Activated CD4-positive, CD25-positive, alpha-beta regulatory T cell (primary cell): ENCODE measurements at regions not wholly inside any gene's neighbourhood (a gene's known extent, or its start where the extent isn't known, plus 50 kb on each side); places are given as distances from the start of the nearest gene placed in this dataset.
"Not testable (repeated sequence)": the region's sequence is repeated elsewhere in the genome, so short reads cannot be mapped to it uniquely, and the experiment has no call there.

Experiments used
- DNase-seq, 4 experiments: peaks; one replicate each; lab custom pipeline; 2025; lab: John Stamatoyannopoulos, UW

DNA sequence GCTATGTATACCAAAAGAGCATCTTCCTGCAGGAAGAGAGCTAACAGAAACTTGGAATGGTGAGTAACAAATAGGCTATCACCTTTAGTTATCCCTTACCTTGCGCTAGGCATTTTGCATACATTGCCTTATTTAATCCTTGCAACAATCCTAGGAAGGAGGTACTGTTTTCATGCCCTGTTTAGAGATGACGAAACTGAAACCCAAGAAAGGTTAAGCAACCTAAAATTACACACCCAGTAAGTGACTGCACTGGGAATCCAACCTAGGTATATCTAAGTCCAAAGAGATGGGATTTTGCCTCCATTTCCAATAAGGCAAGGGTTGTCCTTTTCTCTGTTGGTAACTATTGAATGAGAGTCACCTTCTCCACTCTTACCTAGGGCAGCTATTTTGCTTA is 144.5 kb downstream of the TM2D1 start:
- DNase-seq, result no peak

DNA sequence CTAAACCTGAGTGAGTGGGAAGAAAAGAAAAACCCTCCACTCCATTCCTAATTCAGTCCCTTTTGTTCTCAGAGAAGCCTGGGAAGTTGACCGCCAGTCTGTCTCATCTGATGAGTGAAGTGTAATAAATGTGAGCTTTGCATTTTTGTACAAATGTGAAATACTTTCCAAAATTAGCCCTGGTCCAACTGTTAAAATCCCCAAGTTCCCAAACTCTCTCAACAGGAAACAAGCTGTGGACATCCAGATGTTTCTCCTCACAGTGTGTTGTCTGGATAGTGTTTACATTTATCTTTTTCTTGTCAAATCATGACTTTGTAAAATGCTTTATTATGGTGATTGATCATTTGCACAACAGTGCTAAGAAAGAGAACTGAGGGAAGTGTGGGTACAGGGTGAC is 145.1 kb downstream of the TM2D1 start:
- no peak for DNase-seq

DNA sequence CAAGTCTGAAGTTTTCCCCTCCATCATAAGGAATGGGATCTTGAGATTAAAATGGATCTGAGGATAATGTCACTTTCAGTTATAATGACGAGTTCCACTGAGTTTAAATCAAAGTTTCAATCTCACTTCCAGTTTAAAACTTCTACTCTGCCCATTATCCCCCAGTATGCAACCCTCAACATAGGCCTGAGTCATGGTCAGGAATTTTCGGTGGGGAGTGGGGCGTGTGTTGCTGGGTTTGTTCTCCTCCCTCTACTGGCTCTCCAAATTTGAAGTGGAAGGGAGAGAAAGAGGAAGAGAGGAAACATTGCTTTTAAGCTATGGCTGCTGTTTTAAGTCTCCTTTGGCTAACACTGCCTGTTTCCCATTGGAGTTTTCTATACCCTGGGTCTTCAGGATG is 152.9 kb downstream of the TM2D1 start:
- no peak for DNase-seq

DNA sequence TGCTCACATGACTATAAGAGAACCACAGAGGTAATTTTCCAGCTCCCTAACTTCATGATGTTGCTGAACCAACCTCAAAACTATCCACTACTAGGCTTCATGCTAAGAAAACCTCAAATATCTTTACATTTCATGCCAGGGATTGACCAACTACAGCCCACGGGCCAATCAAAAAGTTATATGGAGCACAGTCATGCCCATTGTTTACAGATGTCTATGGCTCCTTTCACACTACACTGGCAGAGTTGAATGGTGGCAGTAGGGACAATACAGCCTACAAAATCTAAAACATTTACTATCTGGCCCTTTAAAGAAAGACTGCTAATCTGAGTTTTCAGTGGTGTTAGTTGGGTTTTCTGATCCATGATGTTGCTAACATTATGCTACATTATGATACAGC is 154.8 kb downstream of the TM2D1 start:
- no peak for DNase-seq

DNA sequence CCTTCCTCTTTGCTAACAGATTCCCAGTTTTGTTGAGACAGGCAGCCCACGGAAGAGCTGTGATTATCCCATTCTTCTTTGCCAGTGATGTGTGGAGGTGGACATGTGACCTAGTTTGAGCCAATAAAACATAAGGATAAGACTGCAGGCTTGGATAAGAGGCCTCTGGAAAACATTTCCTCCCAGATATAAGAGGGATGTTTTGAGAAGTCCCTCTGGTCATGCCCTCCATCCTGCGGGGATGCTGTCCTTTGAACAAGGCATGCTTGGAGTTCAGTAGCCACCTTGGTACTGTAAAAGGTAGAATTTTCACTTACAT is 155.7 kb downstream of the TM2D1 start:
- DNase-seq, result no peak

DNA sequence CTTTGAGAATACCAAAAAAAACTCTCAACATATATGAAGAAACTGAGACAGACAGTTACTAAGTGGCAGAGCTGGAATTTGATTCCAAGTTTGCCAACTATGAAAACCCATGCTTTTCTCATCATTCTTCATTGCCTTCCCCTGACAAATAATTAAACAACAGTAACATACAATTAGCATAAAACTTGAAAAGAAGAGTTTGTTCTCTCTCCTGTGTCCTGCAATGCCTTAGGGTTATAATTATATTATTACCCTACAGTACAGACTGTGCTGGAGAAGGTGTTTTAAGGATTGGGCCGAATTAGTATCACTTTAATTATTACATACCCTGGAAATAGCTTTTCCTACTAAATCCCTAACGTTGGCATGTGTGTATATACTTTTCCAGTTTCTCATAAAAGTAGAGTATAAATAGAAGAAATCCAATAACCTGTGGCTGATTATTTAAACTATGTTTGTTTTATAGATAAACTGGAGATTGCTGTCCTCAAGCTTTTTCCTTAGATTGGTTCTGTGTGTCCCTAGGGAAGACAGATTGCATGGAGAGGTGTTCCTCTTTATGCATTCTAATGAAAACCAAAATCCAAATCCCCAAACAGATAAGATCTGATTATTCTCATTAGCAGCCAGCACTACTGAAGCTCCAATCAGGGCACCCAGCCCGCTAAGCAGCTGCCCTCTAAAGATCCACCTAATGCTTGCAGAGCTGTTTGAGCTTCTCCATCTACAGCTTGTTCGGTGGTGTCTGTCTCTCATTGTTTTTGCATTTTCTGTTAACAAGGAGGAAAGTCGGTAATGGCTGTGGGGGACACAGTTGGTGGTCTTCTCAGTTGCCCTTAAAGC is 156.3 kb downstream of the TM2D1 start:
- DNase-seq, result no peak

DNA sequence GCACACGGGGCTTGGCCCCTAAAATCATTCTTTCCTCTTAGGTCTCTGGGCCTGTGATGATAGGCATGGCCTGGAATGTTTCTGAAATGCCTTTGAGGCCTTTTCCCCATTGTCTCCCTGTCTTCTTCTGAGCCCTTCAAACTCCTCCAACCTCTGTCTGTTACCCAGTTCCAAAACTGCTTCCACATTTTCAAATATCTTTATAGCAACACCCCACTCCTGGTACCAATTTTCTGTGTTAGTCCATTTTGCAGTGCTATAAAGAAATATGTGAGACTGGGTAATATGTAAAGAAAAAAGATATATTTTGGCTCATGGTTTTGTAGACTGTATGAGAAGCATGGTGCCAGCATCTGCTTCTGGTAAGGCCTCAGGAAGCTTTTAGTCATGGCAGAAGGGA is 158.8 kb downstream of the TM2D1 start:
- DNase-seq, result no peak

DNA sequence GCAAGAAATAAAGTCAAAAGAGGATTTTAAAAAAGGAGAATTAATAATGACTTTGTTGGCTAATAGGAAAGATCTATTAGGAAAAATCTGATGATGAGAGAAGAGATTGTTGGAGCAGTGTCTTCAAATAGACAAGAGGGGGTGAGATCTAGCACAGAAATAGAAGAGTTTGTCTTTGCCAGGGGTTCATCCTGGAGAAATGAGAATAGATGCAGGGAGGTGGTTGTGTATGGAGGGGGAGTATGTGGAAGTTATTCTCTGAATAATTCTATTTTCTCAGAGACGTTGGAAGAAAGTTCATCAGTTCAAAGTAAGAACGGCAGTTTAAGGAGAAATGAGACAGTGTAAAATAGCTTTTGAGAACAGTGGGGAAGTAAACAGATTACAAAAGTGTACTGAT is 161.3 kb downstream of the TM2D1 start:
- no peak for DNase-seq

DNA sequence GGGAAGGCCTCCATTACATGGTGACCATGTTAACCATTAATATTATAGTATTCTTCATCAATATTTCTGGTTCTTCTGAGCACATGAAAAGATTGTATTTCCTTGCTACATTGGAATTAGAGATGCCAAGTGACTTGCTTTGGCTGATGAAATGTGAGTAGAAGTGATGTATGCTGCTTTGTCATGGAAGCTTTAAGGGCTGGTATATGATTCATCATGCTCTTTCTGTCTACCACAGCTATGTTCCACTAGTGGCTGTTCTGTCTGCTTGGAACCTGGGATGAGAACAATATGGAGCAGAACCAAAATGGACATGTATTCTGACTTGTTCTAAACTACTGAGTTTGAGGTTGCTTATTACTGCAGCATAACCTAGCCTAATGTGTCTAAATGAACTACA is 163.3 kb downstream of the TM2D1 start:
- no peak for DNase-seq

DNA sequence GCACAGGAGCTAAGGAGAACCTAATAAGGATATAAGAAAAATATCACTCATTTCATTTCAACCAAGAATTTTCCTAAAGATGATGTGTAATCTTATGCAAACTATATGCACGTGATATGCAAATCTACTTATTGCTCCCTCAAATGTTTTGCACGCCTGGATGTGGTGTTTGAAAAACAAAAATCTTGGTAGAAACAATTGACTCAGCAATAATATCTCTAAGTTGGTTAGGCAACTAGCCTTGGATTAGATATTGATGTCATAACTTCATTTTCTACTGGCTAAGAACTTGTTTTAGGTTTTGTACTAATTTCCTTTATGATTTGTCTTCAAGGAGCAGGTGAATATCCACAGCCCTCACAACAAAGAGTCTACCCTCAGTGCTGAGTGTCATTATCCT is 164.6 kb downstream of the TM2D1 start:
- DNase-seq, result no peak

DNA sequence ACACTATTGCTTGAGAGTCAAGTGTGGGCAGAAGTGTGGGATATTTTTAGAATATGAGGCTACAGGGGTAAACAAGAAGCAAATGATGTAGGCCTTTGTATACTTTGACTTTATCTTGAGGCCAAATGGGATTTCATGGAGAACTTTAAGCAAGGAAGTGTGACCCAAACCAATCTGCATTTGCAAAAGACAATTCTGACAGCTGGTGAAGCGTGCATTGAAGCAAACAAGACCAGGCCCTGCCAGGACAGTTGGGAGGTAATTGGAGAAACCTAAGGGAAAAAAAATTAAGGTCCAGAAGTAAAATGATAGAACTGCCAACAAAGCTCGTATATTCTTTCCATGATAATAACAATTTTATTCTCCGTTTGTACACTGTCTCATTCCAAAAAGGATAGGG is 168.3 kb downstream of the TM2D1 start:
- DNase-seq, result no peak

DNA sequence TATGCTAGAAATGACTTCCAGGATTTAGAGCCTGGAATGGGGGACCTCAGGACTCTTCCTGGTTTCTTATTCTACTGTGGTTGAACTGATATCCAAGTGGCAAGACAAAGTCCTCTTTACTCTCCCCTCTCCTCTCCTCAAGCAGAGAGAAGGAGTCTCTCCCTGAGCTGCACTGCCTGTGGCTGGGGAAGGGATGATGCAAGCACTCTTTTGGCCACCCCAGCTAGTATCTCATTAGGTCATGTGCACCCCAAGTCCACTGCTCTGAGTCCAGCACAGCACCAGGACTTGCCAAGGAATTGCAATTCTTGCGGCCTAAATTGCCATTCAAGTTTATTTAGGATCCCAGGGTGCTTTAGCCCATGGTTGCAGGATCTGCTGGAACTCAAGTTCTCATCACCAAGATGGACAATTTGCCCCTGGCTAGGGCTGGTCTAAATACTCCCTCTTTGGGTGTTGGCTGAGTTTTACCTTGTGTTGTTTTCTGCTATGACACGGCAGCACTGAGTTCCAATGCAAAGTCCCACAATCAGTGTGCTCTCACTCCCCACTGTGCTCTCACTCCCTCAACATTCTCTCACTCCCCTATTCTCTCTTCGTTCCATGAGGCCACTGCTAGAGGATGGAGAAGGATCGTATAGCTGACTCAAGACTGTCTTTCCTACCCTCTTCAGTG is 172.2 kb downstream of the TM2D1 start:
- no peak for DNase-seq

DNA sequence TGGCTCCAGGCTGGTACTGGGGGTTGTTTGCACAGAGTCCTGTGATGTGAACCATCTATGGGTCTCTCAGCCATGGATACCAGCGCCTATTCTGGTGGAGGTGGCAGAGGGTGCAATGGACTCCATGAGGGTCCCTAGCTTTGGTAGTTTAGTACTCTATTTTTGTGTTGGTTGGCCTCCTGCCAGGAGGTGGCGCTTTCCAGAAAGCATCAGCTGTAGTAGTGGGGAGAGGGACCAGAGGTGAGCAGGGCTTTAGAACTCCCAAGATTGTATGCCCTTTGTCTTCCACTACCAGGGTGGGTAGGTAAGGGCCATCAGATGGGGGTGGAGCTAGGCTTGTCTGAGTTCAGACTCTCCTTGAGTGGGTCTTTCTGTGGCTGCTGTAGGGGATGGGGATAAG is 177.6 kb downstream of the TM2D1 start:
- DNase-seq, result not testable (repeated sequence)

DNA sequence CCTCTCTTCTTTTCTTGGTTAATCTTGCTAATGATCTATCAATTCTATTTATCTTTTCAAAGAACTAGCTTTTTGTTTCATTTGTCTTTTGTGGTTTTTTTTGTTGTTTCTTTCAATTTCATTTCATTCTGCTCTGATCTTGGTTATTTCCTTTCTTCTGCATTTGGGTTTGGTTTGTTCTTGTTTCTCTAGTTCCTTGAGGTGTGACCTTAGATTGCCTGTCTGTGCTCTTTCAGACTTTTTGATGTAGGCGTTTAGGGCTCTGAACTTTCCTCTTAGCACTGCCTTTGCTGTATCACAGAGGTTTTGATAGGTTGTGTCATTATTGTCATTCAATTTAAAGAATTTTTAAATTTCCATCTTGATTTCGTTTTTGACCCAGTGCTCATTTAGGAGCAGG is 180.1 kb downstream of the TM2D1 start:
- not testable (repeated sequence) for DNase-seq

DNA sequence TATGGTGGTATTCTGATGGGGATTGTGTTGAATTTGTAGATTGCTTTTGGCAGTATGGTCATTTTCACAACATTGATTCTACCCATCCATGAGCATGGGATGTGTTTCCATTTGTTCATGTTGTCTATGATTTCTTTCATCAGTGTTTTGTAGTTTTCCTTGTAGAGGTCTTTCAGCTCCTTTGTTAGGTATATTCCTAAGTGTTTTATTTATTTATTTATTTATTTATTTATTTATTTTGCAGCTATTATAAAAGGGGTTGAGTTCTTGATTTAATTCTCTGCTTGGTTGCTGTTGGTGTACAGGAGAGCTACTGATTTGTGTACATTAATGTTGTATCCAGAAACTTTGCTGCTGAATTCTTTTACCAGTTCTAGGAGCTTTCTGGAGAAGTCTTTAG is 181.4 kb downstream of the TM2D1 start:
- DNase-seq, result not testable (repeated sequence)

DNA sequence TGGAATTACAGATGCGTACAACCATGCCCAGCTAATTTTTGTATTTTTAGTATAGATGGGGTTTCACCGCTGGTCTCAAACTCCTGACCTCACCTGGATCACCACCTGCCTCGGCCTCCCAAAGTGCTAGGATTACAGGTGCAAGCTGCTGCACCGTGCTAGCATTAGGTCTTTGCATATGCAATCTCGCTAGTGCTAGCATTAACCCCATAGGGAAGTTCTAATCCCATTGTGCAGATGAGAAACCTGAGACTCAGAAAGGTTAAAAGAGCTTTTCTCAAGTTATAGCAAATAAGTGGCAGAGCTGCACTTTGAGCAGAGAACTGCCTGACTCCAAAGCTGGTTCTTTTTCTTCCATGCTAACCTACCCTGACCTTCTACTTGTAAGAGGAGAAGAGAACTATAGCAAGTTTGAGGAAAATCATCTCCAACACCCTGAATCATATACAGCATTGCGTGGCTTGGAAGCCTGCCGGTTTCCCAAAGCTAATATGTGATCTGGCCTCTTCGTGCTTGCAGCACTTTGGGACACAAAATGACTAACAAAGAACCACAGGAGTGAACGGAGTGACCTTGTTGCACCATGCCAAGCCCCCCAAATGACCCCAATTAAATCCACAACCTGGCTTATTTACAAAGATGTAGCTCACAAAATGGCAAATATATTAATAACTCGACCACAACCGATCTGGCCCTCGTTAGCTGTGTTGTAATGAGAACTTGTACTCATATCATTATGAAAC is 185.1 kb downstream of the TM2D1 start:
- no peak for DNase-seq

DNA sequence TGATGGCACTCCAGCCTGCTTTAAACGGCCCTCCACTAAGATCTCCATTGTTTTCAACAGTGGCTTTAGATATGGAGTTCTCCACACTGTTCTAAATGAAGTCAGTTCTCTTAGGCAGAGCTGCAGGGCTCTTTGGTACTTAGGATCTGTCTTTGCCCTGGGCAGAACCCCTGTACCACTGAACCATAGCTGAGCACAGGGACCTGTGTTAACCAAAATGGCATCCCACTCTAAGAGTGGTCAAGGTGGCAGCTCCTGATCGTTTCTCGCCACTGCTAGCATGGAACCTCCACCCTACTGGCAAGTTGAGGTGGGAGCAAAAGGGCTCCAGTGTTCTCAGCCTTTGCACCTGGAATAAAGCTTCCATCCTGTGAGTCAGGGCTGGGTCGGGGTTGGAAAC is 186.7 kb downstream of the TM2D1 start:
- no peak for DNase-seq

DNA sequence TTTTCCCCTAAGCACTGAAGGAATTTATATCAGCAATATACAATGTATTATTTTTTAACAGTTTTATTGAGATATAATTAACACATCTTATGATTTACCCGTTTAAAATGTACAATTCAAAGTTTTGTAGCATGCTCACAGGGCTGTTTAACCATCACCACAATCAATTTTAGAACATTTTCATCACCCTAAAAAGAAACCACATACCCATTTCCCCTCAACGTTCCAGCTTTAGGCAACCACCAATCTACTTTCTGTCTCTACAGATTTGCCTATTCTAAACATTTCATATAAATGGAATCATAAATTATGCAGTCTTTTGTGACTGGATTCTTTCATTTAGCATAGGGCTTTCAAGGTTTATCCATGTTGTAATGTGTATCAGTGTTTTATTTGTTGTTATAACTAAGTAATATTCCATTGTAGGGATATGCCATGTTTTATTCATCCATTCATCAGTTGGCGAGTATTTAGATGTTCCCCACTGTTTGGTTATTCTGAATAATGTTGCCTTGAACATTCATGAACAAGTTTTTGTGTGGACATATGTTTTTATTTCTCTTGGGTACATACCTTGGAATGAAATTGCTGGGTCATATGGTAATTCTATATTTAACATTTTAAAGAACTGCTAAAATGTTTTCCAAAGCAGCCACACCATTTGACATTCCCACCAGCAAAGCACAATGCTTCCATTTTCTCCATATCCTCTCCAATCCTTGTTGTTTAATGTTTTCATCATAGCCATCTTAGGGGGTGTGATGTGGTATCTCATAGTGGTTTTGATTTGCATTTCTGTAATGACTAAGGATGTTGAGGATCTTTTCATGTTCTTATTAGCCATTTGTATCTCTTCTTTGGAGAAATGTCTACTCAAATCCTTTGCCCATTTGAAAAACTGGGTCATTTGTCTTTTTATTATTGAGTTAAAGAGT is 188.5 kb downstream of the TM2D1 start:
- no peak for DNase-seq

DNA sequence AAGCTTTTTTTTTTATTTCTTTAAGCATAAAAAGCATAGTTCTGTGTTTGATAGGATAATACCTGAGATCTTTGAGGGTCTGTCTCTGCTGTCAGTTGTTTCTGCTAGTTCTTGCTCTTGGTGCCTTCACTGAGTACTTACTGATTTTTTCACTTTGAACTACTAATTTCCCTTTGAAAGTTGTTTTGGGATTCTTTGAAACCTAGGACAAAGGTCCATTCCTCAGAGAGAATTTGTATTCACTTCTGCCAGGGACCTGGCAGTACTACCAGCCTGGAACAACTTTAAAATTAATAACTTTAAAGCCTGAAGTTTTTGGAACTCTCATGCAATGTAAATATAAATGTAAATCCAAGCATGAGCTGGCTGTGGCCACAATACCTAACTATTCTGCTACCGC is 190.1 kb downstream of the TM2D1 start:
- DNase-seq, result no peak

DNA sequence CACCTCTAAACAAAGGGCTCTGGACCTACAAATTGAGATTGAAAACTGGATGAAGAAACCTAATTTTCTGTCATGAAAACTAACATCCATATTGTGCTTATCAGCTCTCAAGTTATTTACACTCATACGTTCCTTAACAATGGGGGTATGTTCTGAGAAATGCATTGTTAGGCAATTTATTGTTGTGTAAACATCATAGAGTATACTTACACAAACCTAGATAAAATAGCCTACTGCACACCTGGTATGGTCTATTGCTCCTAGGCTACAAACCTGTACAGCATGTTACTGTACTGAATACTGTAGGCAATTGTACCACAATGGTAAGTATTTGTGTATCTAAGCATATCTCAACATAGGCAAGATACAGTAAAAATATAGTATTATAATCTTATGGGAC is 191.4 kb downstream of the TM2D1 start:
- DNase-seq, result no peak

DNA sequence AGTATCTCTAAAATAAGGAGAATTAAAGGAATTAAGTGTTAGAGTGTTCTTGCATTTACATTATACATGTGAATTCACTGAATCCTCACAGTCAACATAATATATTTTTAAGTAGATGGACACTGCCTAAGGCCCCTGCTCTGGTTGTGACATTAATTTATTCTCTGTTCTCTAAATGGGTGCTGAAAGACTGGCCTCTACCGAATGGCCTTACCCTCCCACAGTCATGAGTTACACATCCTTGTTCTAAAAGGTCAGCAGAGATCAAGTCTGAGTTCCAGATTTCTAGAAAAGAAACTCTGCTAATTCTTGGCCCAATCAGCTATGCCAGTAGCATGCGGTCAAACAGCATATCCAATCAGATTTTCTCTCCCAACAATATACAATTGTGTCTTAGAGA is 193.2 kb downstream of the TM2D1 start:
- DNase-seq, result no peak
